ENCODE measurements at regions not wholly inside any gene's neighbourhood (a gene's known extent, or its start where the extent isn't known, plus 50 kb on each side); places are given as distances from the start of the nearest gene placed in this dataset.

- TF ChIP-seq CTCF (IDR thresholded peaks at IDR 0.05; ENCODE audit: control insufficient read depth, insufficient read depth, low read depth, low read length, missing control alignments), result no peak
- H3K4me3 ChIP-seq (ENCODE audit: control insufficient read depth, low read depth, low read length), result no peak overlapping the region
- no peak for DNase-seq (ENCODE audit: low read depth)
These were observed 87.6 kb upstream of the TEX51 start for GRCh38 chr2:126811101-126811500.

- H3K4me3 ChIP-seq (ENCODE audit: control insufficient read depth, low read depth, low read length), result no peak overlapping the region
- DNase-seq (ENCODE audit: low read depth), result no peak
- TF ChIP-seq CTCF (IDR thresholded peaks at IDR 0.05; ENCODE audit: control insufficient read depth, insufficient read depth, low read depth, low read length, missing control alignments), result no peak
These were observed 81.5 kb upstream of the TEX51 start for GRCh38 chr2:126817172-126817571.

- no peak for DNase-seq (ENCODE audit: low read depth)
- H3K4me3 ChIP-seq (ENCODE audit: control insufficient read depth, low read depth, low read length), result no peak overlapping the region
- no peak for TF ChIP-seq CTCF (IDR thresholded peaks at IDR 0.05; ENCODE audit: control insufficient read depth, insufficient read depth, low read depth, low read length, missing control alignments)
These were observed 76.6 kb upstream of the TEX51 start for GRCh38 chr2:126822115-126822514.

- H3K4me3 ChIP-seq (ENCODE audit: control insufficient read depth, low read depth, low read length), result no peak overlapping the region
- no peak for DNase-seq (ENCODE audit: low read depth)
- TF ChIP-seq CTCF (IDR thresholded peaks at IDR 0.05; ENCODE audit: control insufficient read depth, insufficient read depth, low read depth, low read length, missing control alignments), result no peak
These were observed 75.8 kb upstream of the TEX51 start for GRCh38 chr2:126822921-126823320.

- H3K4me3 ChIP-seq (ENCODE audit: control insufficient read depth, low read depth, low read length), result no peak overlapping the region
- TF ChIP-seq CTCF (IDR thresholded peaks at IDR 0.05; ENCODE audit: control insufficient read depth, insufficient read depth, low read depth, low read length, missing control alignments), result no peak
- no peak for DNase-seq (ENCODE audit: low read depth)
These were observed 74.7 kb upstream of the TEX51 start for GRCh38 chr2:126823951-126824350.

- no peak for TF ChIP-seq CTCF (IDR thresholded peaks at IDR 0.05; ENCODE audit: control insufficient read depth, insufficient read depth, low read depth, low read length, missing control alignments)
- DNase-seq (ENCODE audit: low read depth), result no peak
- H3K4me3 ChIP-seq (ENCODE audit: control insufficient read depth, low read depth, low read length), result no peak overlapping the region
These were observed 74.0 kb upstream of the TEX51 start for GRCh38 chr2:126824663-126825062.

GRCh38 chr2:126825316-126825715 is 73.4 kb upstream of the TEX51 start:
- TF ChIP-seq CTCF (IDR thresholded peaks at IDR 0.05; ENCODE audit: control insufficient read depth, insufficient read depth, low read depth, low read length, missing control alignments), result no peak

More at GRCh38 chr2:126825316-126825715, 73.4 kb upstream of the TEX51 start:
- DNase-seq (ENCODE audit: low read depth), result no peak
- no peak overlapping the region for H3K4me3 ChIP-seq (ENCODE audit: control insufficient read depth, low read depth, low read length)

All from AG09309 (cell line).